IMR-90 (cell line): ENCODE measurements at regions not wholly inside any gene's neighbourhood (a gene's known extent, or its start where the extent isn't known, plus 50 kb on each side); places are given as distances from the start of the nearest gene placed in this dataset.

ENCODE experiments used
- ATAC-seq: fragments of 200-7000 bp; cut with Tn5 transposase; 2 replicates; pipeline ENCODE4 v1.9.1; 2020; ENCODE audit warnings: low read depth, mild to moderate bottlenecking, moderate library complexity
- BruUV-seq: library from RNA; stranded (reverse); fragments of 400-500 nt; replicated peaks from 2 replicates; lab custom pipeline; 2021; lab: Mats Ljungman, UMichigan
- CTCF ChIA-PET: fragments of 300-600 bp; formaldehyde crosslinking; extraction: SDS; loops from one replicate; lab custom pipeline; 2021; ENCODE audit warnings: antibody characterized with exemption; lab: Yijun Ruan, JAX
- POLR2A ChIA-PET: fragments of 300-600 bp; sonication (Branson Sonifier 250); formaldehyde crosslinking; loops from one replicate; lab custom pipeline; 2022; ENCODE audit warnings: antibody characterized with exemption; ENCODE audit not compliant: unreplicated experiment; lab: Charles Lee
- DNase-seq: peaks from one replicate; pipeline ENCODE4 v3.0.0; 2013
- H2AFZ ChIP-seq: replicated peaks from 2 replicates; pipeline ENCODE3; 2013; ENCODE audit warnings: low read length, mild to moderate bottlenecking; ENCODE audit not compliant: poor library complexity
- H2AK5ac ChIP-seq: 2 replicates; pipeline ENCODE4 v1.6.1; 2013; ENCODE audit warnings: low read depth, low read length, inconsistent platforms
- H2AK9ac ChIP-seq: replicated peaks from 2 replicates; pipeline ENCODE3; 2013; ENCODE audit warnings: mild to moderate bottlenecking, low read depth, low read length, moderate library complexity; ENCODE audit not compliant: poor library complexity
- H2BK120ac ChIP-seq: 2 replicates; pipeline ENCODE4 v1.6.1; 2013; ENCODE audit warnings: low read depth, low read length, inconsistent platforms
- H2BK15ac ChIP-seq: 3 replicates; pipeline ENCODE4 v1.6.1; 2013; ENCODE audit warnings: low read depth, low read length, inconsistent platforms
- H2BK20ac ChIP-seq: 2 replicates; pipeline ENCODE4 v1.6.1; 2013; ENCODE audit warnings: low read depth, mild to moderate bottlenecking, inconsistent platforms, low read length, moderate library complexity
- H2BK5ac ChIP-seq: 2 replicates; pipeline ENCODE4 v1.6.1; 2013; ENCODE audit warnings: mild to moderate bottlenecking, low read depth, low read length, inconsistent platforms; ENCODE audit not compliant: poor library complexity, severe bottlenecking
- H3K14ac ChIP-seq: replicated peaks from 2 replicates; pipeline ENCODE4 v1.6.1; 2013; ENCODE audit warnings: low read depth, low read length, inconsistent platforms
- H3K18ac ChIP-seq: 2 replicates; pipeline ENCODE4 v1.6.1; 2013; ENCODE audit warnings: low read depth, low read length, control low read depth
- H3K23ac ChIP-seq: 2 replicates; pipeline ENCODE4 v1.6.1; 2013; ENCODE audit warnings: low read depth, low read length, inconsistent platforms
- H3K27ac ChIP-seq: 2 replicates; pipeline ENCODE4 v1.5.1; 2013; ENCODE audit warnings: mild to moderate bottlenecking, control low read depth, low read length; ENCODE audit not compliant: insufficient read depth
- H3K27me3 ChIP-seq: 2 replicates; pipeline ENCODE4 v1.6.1; 2013; ENCODE audit warnings: low read length; ENCODE audit not compliant: control insufficient read depth, insufficient read depth
- H3K36me3 ChIP-seq: 2 replicates; pipeline ENCODE4 v1.6.1; 2013; ENCODE audit warnings: low read length, mixed read lengths; ENCODE audit not compliant: control insufficient read depth, insufficient read depth
- H3K4ac ChIP-seq: 2 replicates; pipeline ENCODE4 v1.6.1; 2013; ENCODE audit warnings: low read depth, low read length, inconsistent platforms
- H3K4me1 ChIP-seq: 2 replicates; pipeline ENCODE4 v1.6.1; 2013; ENCODE audit warnings: low read length, mixed read lengths; ENCODE audit not compliant: control insufficient read depth, insufficient read depth
- H3K4me2 ChIP-seq: 2 replicates; pipeline ENCODE4 v1.6.1; 2013; ENCODE audit warnings: low read depth, mild to moderate bottlenecking, control low read depth, low read length, moderate library complexity
- H3K4me3 ChIP-seq: 2 replicates; pipeline ENCODE4 v1.5.1; 2013; ENCODE audit warnings: low read depth, mild to moderate bottlenecking, control low read depth, low read length, moderate library complexity; ENCODE audit not compliant: insufficient read depth
- H3K56ac ChIP-seq: 2 replicates; pipeline ENCODE4 v1.6.1; 2013; ENCODE audit warnings: low read length, inconsistent platforms; ENCODE audit not compliant: insufficient read depth; ENCODE audit errors: extremely low read depth
- H3K79me1 ChIP-seq, 2 experiments: 2 replicates each; pipeline ENCODE4 v1.6.1; 2013; ENCODE audit warnings: low read length in 2 of 2, inconsistent platforms in 1 of 2, low read depth in 1 of 2
- H3K9ac ChIP-seq: 2 replicates; pipeline ENCODE4 v1.6.1; 2013; ENCODE audit warnings: low read depth, low read length, control low read depth
- H3K9me1 ChIP-seq: 2 replicates; pipeline ENCODE4 v1.6.1; 2013; ENCODE audit warnings: low read length, inconsistent platforms; ENCODE audit not compliant: insufficient read depth
- H3K9me3 ChIP-seq: 2 replicates; pipeline ENCODE4 v1.6.1; 2013; ENCODE audit warnings: low read length; ENCODE audit not compliant: control insufficient read depth, insufficient read depth
- H4K20me1 ChIP-seq: 2 replicates; pipeline ENCODE4 v1.6.1; 2013; ENCODE audit warnings: low read length, inconsistent platforms; ENCODE audit not compliant: insufficient read depth
- H4K5ac ChIP-seq: 2 replicates; pipeline ENCODE4 v1.6.1; 2013; ENCODE audit warnings: mild to moderate bottlenecking, low read depth, low read length, control low read depth
- H4K8ac ChIP-seq, 2 experiments: 2 replicates each; pipeline ENCODE4 v1.6.1; 2013; ENCODE audit warnings: low read depth in 2 of 2, low read length in 2 of 2, control low read depth in 1 of 2, inconsistent platforms in 1 of 2
- H4K91ac ChIP-seq: 2 replicates; pipeline ENCODE4 v1.6.1; 2013; ENCODE audit warnings: low read depth, low read length, inconsistent platforms; ENCODE audit not compliant: insufficient read depth
- MAFK ChIP-seq: IDR thresholded peaks from 2 replicates; pipeline ENCODE4 v1.6.1; 2012; ENCODE audit warnings: low read depth, low read length, improper control_type of control experiment
- MXI1 ChIP-seq: IDR thresholded peaks from 2 replicates; pipeline ENCODE4 v1.6.1; 2012; ENCODE audit warnings: low read depth, mild to moderate bottlenecking, low read length, moderate library complexity, borderline replicate concordance
- POLR2A ChIP-seq: IDR thresholded peaks from 2 replicates; pipeline ENCODE4 v1.6.1; 2012; ENCODE audit warnings: mild to moderate bottlenecking, low read depth, low read length
- USF2 ChIP-seq: fragments of 150-350 bp; IDR thresholded peaks from 2 replicates; pipeline ENCODE4 v1.6.1; 2017; ENCODE audit warnings: mild to moderate bottlenecking, antibody characterized with exemption, low read length, low read depth
- WGBS, 2 experiments: methylation state at CpG; one replicate each; pipeline versions ENCODE4 v1.1.5 to v1.1.7; 2013; ENCODE audit warnings: missing lambda C conversion rate in 2 of 2; ENCODE audit not compliant: insufficient read length in 1 of 2; ENCODE audit errors: extremely low coverage in 2 of 2; 5-methylcytosine and 5-hydroxymethylcytosine counted together
- dilution Hi-C: fragments of 300-500 bp; cut with HindIII; formaldehyde crosslinking; loops from one replicate; pipeline ENCODE4 v1.14.3; 2018; ENCODE audit warnings: low sequenced_read_pairs; ENCODE audit not compliant: unreplicated experiment
- in situ Hi-C: fragments of 300-500 bp; cut with MboI; formaldehyde crosslinking; loops from 3 replicates; pipeline ENCODE4 v1.14.3; 2019; ENCODE audit warnings: low sequenced_read_pairs, inconsistent platforms, mixed read lengths
- intact Hi-C: fragments of 100-400 bp; cut with micrococcal nuclease; formaldehyde crosslinking; loops from 2 replicates; pipeline ENCODE4 v1.10.0; 2022

- Histone ChIP-seq H3K9me1 (no peaks in the 10 kb centered on the region), H3K4me2 (no peak overlapping the region), H2BK20ac (no peak overlapping the region), H3K14ac (no peak overlapping the region), H4K8ac (no peak overlapping the region), H3K9ac (no peak overlapping the region), H3K4ac (no peak overlapping the region), H4K5ac (no peak overlapping the region), H3K9me3 (no peaks in the 10 kb centered on the region), H3K27me3 (no peaks in the 10 kb centered on the region), H3K4me1 (no peaks in the 10 kb centered on the region), H4K91ac (no peak overlapping the region), H3K36me3 (no peaks in the 10 kb centered on the region), H2BK15ac (no peak overlapping the region), H2AFZ (no peak overlapping the region), H3K56ac (no peak overlapping the region), H2BK5ac (no peak overlapping the region), H2AK9ac (no peak overlapping the region), H3K23ac (no peak overlapping the region), H3K27ac (no peak overlapping the region), H3K18ac (no peak overlapping the region), H2BK120ac (no peak overlapping the region), H4K20me1 (no peaks in the 10 kb centered on the region), H3K4me3 (no peak overlapping the region), H2AK5ac (no peak overlapping the region), H3K79me1 (no peaks in the 10 kb centered on the region)
- ATAC-seq = no peak
- ChIA-PET POLR2A (no interaction called here), CTCF (no interaction called here)
- no TSS peak for BruUV-seq
- TF ChIP-seq MXI1 (no peak), POLR2A (no peak), MAFK (no peak), USF2 (no peak)
- DNase-seq = no peak
- dilution Hi-C loops (no loop called here), in situ Hi-C loops (no loop called here), intact Hi-C loops (no loop called here)
- no CpG with 5 or more reads among the region's 2 CpGs for WGBS, 2 experiments
These were observed 1332.5 kb downstream of the KCNT2 start for GRCh38 chr1:195275710-195276109.
